AG10803 (cell line): ENCODE measurements at regions not wholly inside any gene's neighbourhood (a gene's known extent, or its start where the extent isn't known, plus 50 kb on each side); places are given as distances from the start of the nearest gene placed in this dataset.
A peak's percentile ranks its signal among the peaks of the same experiment; 100 is the strongest.

Experiments used
- DNase-seq: peaks from one replicate; pipeline ENCODE4 v3.0.0; 2010; ENCODE audit warnings: low read depth
- H3K4me3 ChIP-seq: 2 replicates; pipeline ENCODE4 v1.5.1; 2011; ENCODE audit warnings: mild to moderate bottlenecking, low read length, control low read depth
- CTCF ChIP-seq: conservative IDR thresholded peaks from 2 replicates; pipeline ENCODE4 v1.5.1; 2011; ENCODE audit warnings: mild to moderate bottlenecking, low read length, control low read depth, inconsistent platforms

- peak; percentile 3 for DNase-seq
- no peak overlapping the region for H3K4me3 ChIP-seq
- no peak for TF ChIP-seq CTCF
These were observed 93.4 kb upstream of the SLITRK1 start for GRCh38 chr13:83975655-83976165.

GRCh38 chr13:83958531-83958930 lies 76.3 kb upstream of the SLITRK1 start:
- H3K4me3 ChIP-seq, result no peak overlapping the region
- no peak for DNase-seq
- no peak for TF ChIP-seq CTCF

GRCh38 chr13:83955011-83955410 lies 72.7 kb upstream of the SLITRK1 start:
- DNase-seq, result no peak
- no peak for TF ChIP-seq CTCF

GRCh38 chr13:83953916-83954315 lies 71.6 kb upstream of the SLITRK1 start:
- DNase-seq, result no peak
- no peak for TF ChIP-seq CTCF
- H3K4me3 ChIP-seq, result no peak overlapping the region

More at GRCh38 chr13:83955011-83955410, 72.7 kb upstream of the SLITRK1 start:
- H3K4me3 ChIP-seq, result no peak overlapping the region

- no peak for DNase-seq
- no peak for TF ChIP-seq CTCF
- H3K4me3 ChIP-seq, result no peak overlapping the region
These were observed 68.0 kb upstream of the SLITRK1 start for GRCh38 chr13:83950293-83950692.

GRCh38 chr13:83943530-83944279 lies 61.4 kb upstream of the SLITRK1 start:
- DNase-seq, result no peak
- no peak overlapping the region for H3K4me3 ChIP-seq
- TF ChIP-seq CTCF, result no peak

- DNase-seq, result no peak
- no peak overlapping the region for H3K4me3 ChIP-seq
- TF ChIP-seq CTCF, result no peak
These were observed 59.5 kb upstream of the SLITRK1 start for GRCh38 chr13:83941701-83942335.
